ENCODE measurements at regions not wholly inside any gene's neighbourhood (a gene's known extent, or its start where the extent isn't known, plus 50 kb on each side); places are given as distances from the start of the nearest gene placed in this dataset.

GRCh38 chr4:119688446-119688845, 59.8 kb upstream of the PDE5A start:
- intact Hi-C loops (cut with DNase I; ENCODE audit: low total_unique reads), result no loop called here
- no peak for ATAC-seq
- no peak for TF ChIP-seq POLR2A (IDR thresholded peaks at IDR 0.05)
- TF ChIP-seq CTCF (IDR thresholded peaks at IDR 0.05 in 4 of 5, conservative IDR thresholded peaks at IDR 0.05 in 1 of 5), result no peak
- no peak for DNase-seq
- H3K36me3 ChIP-seq, result no peaks in the 10 kb centered on the region
- no peaks in the 10 kb centered on the region for H3K9me3 ChIP-seq
- no peak overlapping the region for H3K4me3 ChIP-seq
- peaks cover 0 to 8% of the 10 kb centered on the region in 2 donors for H3K4me1 ChIP-seq
- no peak overlapping the region for H3K27ac ChIP-seq
- in situ Hi-C loops (cut with MboI; ENCODE audit: low sequenced_read_pairs in 4 of 4), result no loop called here
- no peaks in the 10 kb centered on the region for H3K27me3 ChIP-seq

GRCh38 chr4:119684463-119684862, 55.9 kb upstream of the PDE5A start:
- in situ Hi-C loops (cut with MboI; ENCODE audit: low sequenced_read_pairs in 4 of 4), result no loop called here
- TF ChIP-seq POLR2A (IDR thresholded peaks at IDR 0.05) (no peak), CTCF (IDR thresholded peaks at IDR 0.05 in 4 of 5, conservative IDR thresholded peaks at IDR 0.05 in 1 of 5) (no peak)
- no peak overlapping the region for H3K27ac ChIP-seq

GRCh38 chr4:119683518-119683917, 54.9 kb upstream of the PDE5A start:
- H3K27me3 ChIP-seq, result no peaks in the 10 kb centered on the region
- TF ChIP-seq POLR2A (IDR thresholded peaks at IDR 0.05) (no peak), CTCF (IDR thresholded peaks at IDR 0.05 in 4 of 5, conservative IDR thresholded peaks at IDR 0.05 in 1 of 5) (no peak)
- in situ Hi-C loops (cut with MboI; ENCODE audit: low sequenced_read_pairs in 4 of 4), result no loop called here
- H3K9me3 ChIP-seq, result no peaks in the 10 kb centered on the region
- no peaks in the 10 kb centered on the region for H3K4me1 ChIP-seq
- ATAC-seq, result no peak
- no peak overlapping the region for H3K4me3 ChIP-seq
- DNase-seq, result no peak
- no peak overlapping the region for H3K27ac ChIP-seq
- H3K36me3 ChIP-seq, result no peaks in the 10 kb centered on the region
- intact Hi-C loops (cut with DNase I; ENCODE audit: low total_unique reads), result no loop called here

More at GRCh38 chr4:119684463-119684862, 55.9 kb upstream of the PDE5A start:
- H3K4me1 ChIP-seq, result no peaks in the 10 kb centered on the region
- intact Hi-C loops (cut with DNase I; ENCODE audit: low total_unique reads), result no loop called here
- ATAC-seq (no peak), DNase-seq (no peak)
- no peaks in the 10 kb centered on the region for H3K27me3 ChIP-seq
- H3K9me3 ChIP-seq, result no peaks in the 10 kb centered on the region
- H3K4me3 ChIP-seq, result no peak overlapping the region
- no peaks in the 10 kb centered on the region for H3K36me3 ChIP-seq

- intact Hi-C loops (cut with DNase I; ENCODE audit: low total_unique reads), result no loop called here
- ATAC-seq (no peak), DNase-seq (no peak)
- H3K36me3 ChIP-seq, result no peaks in the 10 kb centered on the region
- H3K4me1 ChIP-seq, result no peaks in the 10 kb centered on the region
- H3K27ac ChIP-seq, result no peak overlapping the region
- TF ChIP-seq POLR2A (IDR thresholded peaks at IDR 0.05), result no peak
- TF ChIP-seq CTCF (IDR thresholded peaks at IDR 0.05 in 4 of 5, conservative IDR thresholded peaks at IDR 0.05 in 1 of 5), result no peak
- no peaks in the 10 kb centered on the region for H3K9me3 ChIP-seq
- H3K4me3 ChIP-seq, result no peak overlapping the region
- H3K27me3 ChIP-seq, result no peaks in the 10 kb centered on the region
- in situ Hi-C loops (cut with MboI; ENCODE audit: low sequenced_read_pairs in 4 of 4), result no loop called here
Observed at GRCh38 chr4:119682099-119682498, 53.5 kb upstream of the PDE5A start.

- in situ Hi-C loops (cut with MboI; ENCODE audit: low sequenced_read_pairs in 4 of 4), result no loop called here
- no peaks in the 10 kb centered on the region for H3K36me3 ChIP-seq
- TF ChIP-seq POLR2A (IDR thresholded peaks at IDR 0.05), result no peak
- no peak for TF ChIP-seq CTCF (IDR thresholded peaks at IDR 0.05 in 4 of 5, conservative IDR thresholded peaks at IDR 0.05 in 1 of 5)
- intact Hi-C loops (cut with DNase I; ENCODE audit: low total_unique reads), result no loop called here
- H3K27ac ChIP-seq, result no peak overlapping the region
- ATAC-seq (no peak), DNase-seq (no peak)
- H3K4me3 ChIP-seq, result no peak overlapping the region
- no peaks in the 10 kb centered on the region for H3K9me3 ChIP-seq
- H3K27me3 ChIP-seq, result no peaks in the 10 kb centered on the region
- H3K4me1 ChIP-seq, result no peaks in the 10 kb centered on the region
Observed at GRCh38 chr4:119679251-119679650, 50.6 kb upstream of the PDE5A start.
